ENCODE measurements at regions not wholly inside any gene's neighbourhood (a gene's known extent, or its start where the extent isn't known, plus 50 kb on each side); places are given as distances from the start of the nearest gene placed in this dataset.
A peak's percentile ranks its signal among the peaks of the same experiment; 100 is the strongest.

GRCh38 chr5:116655431-116655830 lies 80.8 kb upstream of the SEMA6A start:
- H3K4me3 ChIP-seq (ENCODE audit: low read depth, low read length), result no peak overlapping the region
- TF ChIP-seq, protein P1, sequence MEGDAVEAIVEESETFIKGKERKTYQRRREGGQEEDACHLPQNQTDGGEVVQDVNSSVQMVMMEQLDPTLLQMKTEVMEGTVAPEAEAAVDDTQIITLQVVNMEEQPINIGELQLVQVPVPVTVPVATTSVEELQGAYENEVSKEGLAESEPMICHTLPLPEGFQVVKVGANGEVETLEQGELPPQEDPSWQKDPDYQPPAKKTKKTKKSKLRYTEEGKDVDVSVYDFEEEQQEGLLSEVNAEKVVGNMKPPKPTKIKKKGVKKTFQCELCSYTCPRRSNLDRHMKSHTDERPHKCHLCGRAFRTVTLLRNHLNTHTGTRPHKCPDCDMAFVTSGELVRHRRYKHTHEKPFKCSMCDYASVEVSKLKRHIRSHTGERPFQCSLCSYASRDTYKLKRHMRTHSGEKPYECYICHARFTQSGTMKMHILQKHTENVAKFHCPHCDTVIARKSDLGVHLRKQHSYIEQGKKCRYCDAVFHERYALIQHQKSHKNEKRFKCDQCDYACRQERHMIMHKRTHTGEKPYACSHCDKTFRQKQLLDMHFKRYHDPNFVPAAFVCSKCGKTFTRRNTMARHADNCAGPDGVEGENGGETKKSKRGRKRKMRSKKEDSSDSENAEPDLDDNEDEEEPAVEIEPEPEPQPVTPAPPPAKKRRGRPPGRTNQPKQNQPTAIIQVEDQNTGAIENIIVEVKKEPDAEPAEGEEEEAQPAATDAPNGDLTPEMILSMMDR (conservative IDR thresholded peaks at IDR 0.05; ENCODE audit: low read depth, low read length), result no peak
- DNase-seq (ENCODE audit: low read depth), result no peak

DNA sequence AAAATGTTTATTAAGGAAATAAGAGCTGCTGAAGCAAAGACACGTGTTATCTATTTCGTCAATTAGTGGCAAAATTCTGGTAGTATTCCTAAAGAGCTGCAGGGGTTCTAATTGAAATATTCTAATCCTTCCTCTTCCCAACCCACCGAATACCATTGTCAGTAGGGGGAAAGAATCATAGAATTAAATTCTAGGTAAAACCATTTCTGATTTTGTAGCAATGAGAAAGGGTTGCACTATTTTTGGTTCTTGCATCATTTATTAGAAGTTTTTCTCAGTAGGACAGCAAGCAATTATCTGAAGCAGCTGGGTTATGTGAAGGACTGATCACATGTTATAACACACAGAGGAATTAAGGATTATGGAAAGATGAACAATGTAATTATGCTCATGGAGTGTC lies 80.3 kb upstream of the SEMA6A start:
- TF ChIP-seq, protein P1 (conservative IDR thresholded peaks at IDR 0.05; ENCODE audit: low read depth, low read length), result no peak
- DNase-seq (ENCODE audit: low read depth), result no peak
- no peak overlapping the region for H3K4me3 ChIP-seq (ENCODE audit: low read depth, low read length)

GRCh38 chr5:116652903-116653302 lies 78.3 kb upstream of the SEMA6A start:
- no peak overlapping the region for H3K4me3 ChIP-seq (ENCODE audit: low read depth, low read length)
- TF ChIP-seq, protein P1 (conservative IDR thresholded peaks at IDR 0.05; ENCODE audit: low read depth, low read length), result no peak
- no peak for DNase-seq (ENCODE audit: low read depth)

- no peak overlapping the region for H3K4me3 ChIP-seq (ENCODE audit: low read depth, low read length)
- TF ChIP-seq, protein P1 (conservative IDR thresholded peaks at IDR 0.05; ENCODE audit: low read depth, low read length), result no peak
- peak; percentile 44 for DNase-seq (ENCODE audit: low read depth)
These were observed 77.6 kb upstream of the SEMA6A start for GRCh38 chr5:116652196-116652729.

GRCh38 chr5:116651653-116652052 lies 77.0 kb upstream of the SEMA6A start:
- H3K4me3 ChIP-seq (ENCODE audit: low read depth, low read length), result no peak overlapping the region
- DNase-seq (ENCODE audit: low read depth), result no peak
- TF ChIP-seq, protein P1 (conservative IDR thresholded peaks at IDR 0.05; ENCODE audit: low read depth, low read length), result no peak

- TF ChIP-seq, protein P1 (conservative IDR thresholded peaks at IDR 0.05; ENCODE audit: low read depth, low read length), result no peak
- H3K4me3 ChIP-seq (ENCODE audit: low read depth, low read length), result no peak overlapping the region
- DNase-seq (ENCODE audit: low read depth), result no peak
These were observed 76.3 kb upstream of the SEMA6A start for GRCh38 chr5:116650964-116651363.

DNA sequence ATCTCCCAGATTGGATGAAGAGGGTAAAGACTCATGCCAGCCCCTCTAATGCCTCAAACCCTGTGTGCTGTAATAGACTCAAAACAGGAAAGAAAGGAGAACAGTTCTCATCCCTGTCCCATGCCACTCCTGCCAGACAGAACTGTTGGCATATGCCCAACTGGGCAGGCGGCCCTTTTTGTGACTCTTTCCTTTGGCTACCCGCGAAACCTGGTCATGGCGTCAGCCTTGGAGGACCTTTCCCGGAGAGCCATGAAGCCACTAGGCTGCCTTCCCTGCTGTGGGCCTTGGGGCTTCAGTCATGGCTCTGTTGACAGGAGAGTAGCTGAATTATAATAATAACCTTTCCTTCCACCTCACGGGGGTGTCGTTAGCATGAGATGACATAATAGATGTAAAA lies 75.9 kb upstream of the SEMA6A start:
- no peak for DNase-seq (ENCODE audit: low read depth)
- TF ChIP-seq, protein P1 (conservative IDR thresholded peaks at IDR 0.05; ENCODE audit: low read depth, low read length), result no peak
- H3K4me3 ChIP-seq (ENCODE audit: low read depth, low read length), result no peak overlapping the region
